Upper lobe of right lung (tissue), 1 donor: ENCODE measurements at regions not wholly inside any gene's neighbourhood (a gene's known extent, or its start where the extent isn't known, plus 50 kb on each side); places are given as distances from the start of the nearest gene placed in this dataset.

Experiments used
- ATAC-seq: fragments of 200-7000 bp; cut with Tn5 transposase; one replicate; pipeline ENCODE4 v1.9.1; 2020; ENCODE audit warnings: mild to moderate bottlenecking, moderate library complexity
- DNase-seq: peaks from one replicate; pipeline ENCODE4 v3.0.0-alpha.2; 2020
- H3K27ac ChIP-seq: fragments of 200-600 bp; one replicate; pipeline ENCODE4 v1.8.0; 2022
- H3K27me3 ChIP-seq: fragments of 200-600 bp; one replicate; pipeline ENCODE4 v1.8.0; 2022; ENCODE audit warnings: mild to moderate bottlenecking
- H3K36me3 ChIP-seq: fragments of 200-600 bp; one replicate; pipeline ENCODE4 v1.8.0; 2022
- H3K4me1 ChIP-seq: fragments of 200-600 bp; one replicate; pipeline ENCODE4 v1.8.0; 2022
- H3K4me3 ChIP-seq: fragments of 200-600 bp; one replicate; pipeline ENCODE4 v1.8.0; 2022; ENCODE audit warnings: mild to moderate bottlenecking
- H3K9me3 ChIP-seq: fragments of 200-600 bp; one replicate; pipeline ENCODE4 v1.8.0; 2022
- CTCF ChIP-seq: fragments of 200-600 bp; IDR thresholded peaks from one replicate; pipeline ENCODE4 v1.8.0; 2022; ENCODE audit warnings: antibody characterized with exemption
- intact Hi-C: fragments of 100-400 bp; cut with DNase I; formaldehyde crosslinking; loops from one replicate; pipeline ENCODE4 v1.11.0; 2022
- donor health status: DM: no; HTN: yes; CAD: no; lungs with severe emphysema.

GRCh38 chr6:79413562-79414002, 123.6 kb downstream of the LCA5 start:
- H3K9me3 ChIP-seq: no peaks in the 10 kb centered on the region
- H3K27me3 ChIP-seq: no peaks in the 10 kb centered on the region
- no peak for TF ChIP-seq CTCF
- H3K4me1 ChIP-seq: no peaks in the 10 kb centered on the region
- intact Hi-C loops: no loop called here
- H3K27ac ChIP-seq: no peak overlapping the region
- DNase-seq (no peak), ATAC-seq (no peak)
- H3K4me3 ChIP-seq: no peak overlapping the region
- no peaks in the 10 kb centered on the region for H3K36me3 ChIP-seq

DNA sequence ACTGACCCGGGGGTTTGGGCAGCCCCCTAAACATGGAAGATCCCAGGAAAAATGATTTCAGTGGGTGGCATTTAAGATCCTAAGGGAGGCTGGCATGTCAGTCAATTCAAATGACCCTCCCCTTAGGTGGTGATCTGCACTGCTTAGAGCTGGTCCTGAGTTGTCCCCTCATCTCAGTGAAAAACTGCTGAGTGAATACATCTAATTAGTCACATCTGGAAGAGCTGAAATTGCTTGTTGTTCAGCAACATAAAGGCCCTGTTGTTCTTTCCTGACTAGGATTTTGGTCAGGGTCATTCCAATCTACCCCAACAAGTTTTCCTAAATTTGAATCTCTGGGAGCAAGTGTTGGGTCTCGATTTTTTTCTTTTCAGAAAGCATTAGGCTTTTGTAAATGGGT, 126.4 kb downstream of the LCA5 start:
- H3K36me3 ChIP-seq: no peaks in the 10 kb centered on the region
- H3K27me3 ChIP-seq: no peaks in the 10 kb centered on the region
- H3K4me1 ChIP-seq: no peaks in the 10 kb centered on the region
- TF ChIP-seq CTCF: no peak
- no peak overlapping the region for H3K4me3 ChIP-seq
- ATAC-seq (no peak), DNase-seq (no peak)
- no peak overlapping the region for H3K27ac ChIP-seq
- no peaks in the 10 kb centered on the region for H3K9me3 ChIP-seq
- intact Hi-C loops: no loop called here

- no peak for TF ChIP-seq CTCF
- H3K27me3 ChIP-seq: no peaks in the 10 kb centered on the region
- H3K9me3 ChIP-seq: no peaks in the 10 kb centered on the region
- no peak overlapping the region for H3K27ac ChIP-seq
- no peaks in the 10 kb centered on the region for H3K4me1 ChIP-seq
- ATAC-seq: peak; percentile 82
- H3K4me3 ChIP-seq: no peak overlapping the region
- no peak for DNase-seq
- H3K36me3 ChIP-seq: no peaks in the 10 kb centered on the region
- intact Hi-C loops: no loop called here
These were observed 128.8 kb downstream of the LCA5 start for GRCh38 chr6:79408256-79408974.

GRCh38 chr6:79404677-79405076, 132.6 kb downstream of the LCA5 start:
- Histone ChIP-seq H3K27ac (no peak overlapping the region), H3K4me3 (no peak overlapping the region), H3K36me3 (no peaks in the 10 kb centered on the region), H3K27me3 (no peaks in the 10 kb centered on the region), H3K4me1 (no peaks in the 10 kb centered on the region), H3K9me3 (no peaks in the 10 kb centered on the region)
- intact Hi-C loops: no loop called here
- no peak for DNase-seq
- TF ChIP-seq CTCF: no peak
- ATAC-seq: no peak

DNA sequence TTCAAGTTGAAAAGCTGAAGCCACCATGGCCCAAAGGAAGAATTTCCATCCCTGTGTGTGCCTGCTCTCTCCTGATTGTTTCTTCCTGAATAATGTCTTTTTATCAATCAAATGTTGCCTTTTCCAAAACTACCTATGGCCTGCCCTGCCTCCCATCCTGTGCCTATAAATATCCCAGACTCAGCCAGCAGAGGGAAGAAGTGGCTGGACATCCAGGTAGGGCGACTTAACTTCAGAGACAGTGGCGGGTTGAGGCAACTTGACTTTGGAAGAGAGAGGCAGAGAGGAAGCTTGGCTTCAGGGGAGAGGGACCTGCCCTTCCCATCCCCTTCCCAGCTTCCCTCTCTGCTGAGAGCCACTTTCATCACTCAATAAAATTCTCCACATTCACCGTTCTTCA, 133.0 kb downstream of the LCA5 start:
- Histone ChIP-seq H3K4me1 (no peaks in the 10 kb centered on the region), H3K27me3 (no peaks in the 10 kb centered on the region), H3K4me3 (no peak overlapping the region), H3K36me3 (no peaks in the 10 kb centered on the region), H3K9me3 (no peaks in the 10 kb centered on the region), H3K27ac (no peak overlapping the region)
- no peak for DNase-seq
- no peak for TF ChIP-seq CTCF
- intact Hi-C loops: no loop called here
- no peak for ATAC-seq

DNA sequence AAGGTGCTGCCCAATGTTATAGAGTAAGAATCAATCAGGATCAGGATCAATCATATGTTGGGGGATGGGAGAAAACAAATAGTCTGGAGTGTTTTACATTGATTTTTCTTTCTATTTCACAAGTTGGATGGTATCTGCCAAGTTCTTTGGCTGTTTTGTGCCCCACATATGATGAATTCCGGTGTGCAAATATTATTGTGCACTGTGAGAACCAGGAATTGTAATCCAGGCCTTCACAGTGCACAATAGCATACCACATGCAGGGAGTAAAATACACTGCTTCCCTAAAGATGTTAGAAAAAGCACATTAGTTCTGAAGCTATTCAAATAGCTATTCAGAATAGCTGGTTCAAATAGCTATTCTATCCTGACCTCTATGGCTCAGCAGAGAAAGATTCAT, 133.7 kb downstream of the LCA5 start:
- Histone ChIP-seq H3K27me3 (no peaks in the 10 kb centered on the region), H3K4me3 (no peak overlapping the region), H3K27ac (no peak overlapping the region), H3K9me3 (no peaks in the 10 kb centered on the region), H3K4me1 (no peaks in the 10 kb centered on the region), H3K36me3 (no peaks in the 10 kb centered on the region)
- ATAC-seq (no peak), DNase-seq (no peak)
- no peak for TF ChIP-seq CTCF
- intact Hi-C loops: no loop called here
